Smooth muscle cell (in vitro differentiated cells): ENCODE measurements at regions not wholly inside any gene's neighbourhood (a gene's known extent, or its start where the extent isn't known, plus 50 kb on each side); places are given as distances from the start of the nearest gene placed in this dataset.

Experiments
- DNase-seq: peaks from one replicate; lab custom pipeline; 2025; ENCODE audit not compliant: unreplicated experiment; lab: John Stamatoyannopoulos, UW
- H2AFZ ChIP-seq: fragments of 200-600 bp; sonication (generic); 2 replicates; pipeline ENCODE4 v1.6.0; 2016; ENCODE audit warnings: antibody characterized with exemption, low read depth, mild to moderate bottlenecking
- H3F3A ChIP-seq: fragments of 200-600 bp; sonication (generic); 2 replicates; pipeline ENCODE4 v1.6.0; 2017; ENCODE audit warnings: antibody characterized with exemption, low read depth
- H3K27ac ChIP-seq: fragments of 200-600 bp; sonication (generic); 2 replicates; pipeline ENCODE4 v1.5.1; 2016; ENCODE audit warnings: low read depth, mild to moderate bottlenecking
- H3K27me3 ChIP-seq: fragments of 200-600 bp; sonication (generic); 2 replicates; pipeline ENCODE4 v1.6.1; 2016; ENCODE audit warnings: low read depth, mild to moderate bottlenecking
- H3K36me3 ChIP-seq: fragments of 200-600 bp; sonication (generic); 2 replicates; pipeline ENCODE4 v1.5.1; 2016; ENCODE audit warnings: low read depth
- H3K4me1 ChIP-seq: fragments of 200-600 bp; sonication (generic); 2 replicates; pipeline ENCODE4 v1.5.1; 2016; ENCODE audit warnings: low read depth
- H3K4me2 ChIP-seq: fragments of 200-600 bp; sonication (generic); 2 replicates; pipeline ENCODE4 v1.6.0; 2016; ENCODE audit warnings: mild to moderate bottlenecking
- H3K4me3 ChIP-seq: fragments of 200-600 bp; sonication (generic); 2 replicates; pipeline ENCODE4 v1.5.1; 2016; ENCODE audit warnings: mild to moderate bottlenecking
- H3K79me2 ChIP-seq: fragments of 200-600 bp; sonication (generic); 2 replicates; pipeline ENCODE4 v1.6.0; 2016; ENCODE audit warnings: low read depth, mild to moderate bottlenecking
- H3K9ac ChIP-seq: fragments of 200-600 bp; sonication (generic); 2 replicates; pipeline ENCODE4 v1.6.0; 2016; ENCODE audit warnings: low read depth
- H3K9me3 ChIP-seq: fragments of 200-600 bp; sonication (generic); replicated peaks from 2 replicates; pipeline ENCODE4 v1.5.1; 2016; ENCODE audit warnings: low read depth
- H4K20me1 ChIP-seq: fragments of 200-600 bp; sonication (generic); 2 replicates; pipeline ENCODE4 v1.6.0; 2016; ENCODE audit warnings: low read depth
- CTCF ChIP-seq: fragments of 200-600 bp; sonication (generic); IDR thresholded peaks from 2 replicates; pipeline ENCODE4 v1.5.1; 2017; ENCODE audit warnings: borderline replicate concordance, mild to moderate bottlenecking, antibody characterized with exemption; ENCODE audit not compliant: insufficient read depth, poor library complexity, severe bottlenecking
- WGBS: methylation state at CpG from one replicate; pipeline ENCODE4 v1.1.7; 2016; ENCODE audit warnings: low lambda C conversion rate; 5-methylcytosine and 5-hydroxymethylcytosine counted together

GRCh38 chr5:110075656-110076055 is 385.9 kb downstream of the MAN2A1 start:
- H3K4me1 ChIP-seq: no peaks in the 10 kb centered on the region
- H3K4me2 ChIP-seq: no peak overlapping the region
- H3K9me3 ChIP-seq: no peaks in the 10 kb centered on the region
- no peaks in the 10 kb centered on the region for H3F3A ChIP-seq
- DNase-seq: no peak
- H3K4me3 ChIP-seq: no peak overlapping the region
- no peaks in the 10 kb centered on the region for H3K36me3 ChIP-seq
- no peak overlapping the region for H3K27ac ChIP-seq
- 97% methylated on average over 1 of the region's 1 CpG for WGBS
- H4K20me1 ChIP-seq: no peaks in the 10 kb centered on the region
- H3K79me2 ChIP-seq: no peaks in the 10 kb centered on the region
- no peak overlapping the region for H3K9ac ChIP-seq
- no peak for TF ChIP-seq CTCF
- H3K27me3 ChIP-seq: no peaks in the 10 kb centered on the region
- no peak overlapping the region for H2AFZ ChIP-seq

- no peaks in the 10 kb centered on the region for H3K79me2 ChIP-seq
- no peaks in the 10 kb centered on the region for H3K4me1 ChIP-seq
- TF ChIP-seq CTCF: no peak
- no peaks in the 10 kb centered on the region for H4K20me1 ChIP-seq
- H3K27me3 ChIP-seq: no peaks in the 10 kb centered on the region
- H3K4me2 ChIP-seq: no peak overlapping the region
- no peaks in the 10 kb centered on the region for H3F3A ChIP-seq
- no peak overlapping the region for H2AFZ ChIP-seq
- no peak overlapping the region for H3K9ac ChIP-seq
- no peak overlapping the region for H3K4me3 ChIP-seq
- no peak overlapping the region for H3K27ac ChIP-seq
- no peaks in the 10 kb centered on the region for H3K36me3 ChIP-seq
- no peak for DNase-seq
- WGBS: 90% methylated on average over 3 of the region's 3 CpGs
- no peaks in the 10 kb centered on the region for H3K9me3 ChIP-seq
These were observed 387.4 kb downstream of the MAN2A1 start for GRCh38 chr5:110077147-110077546.

GRCh38 chr5:110082194-110082593 is 392.5 kb downstream of the MAN2A1 start:
- H3K27me3 ChIP-seq: no peaks in the 10 kb centered on the region
- peaks cover 3% of the 10 kb centered on the region for H3K4me1 ChIP-seq
- no peaks in the 10 kb centered on the region for H3K9me3 ChIP-seq
- H2AFZ ChIP-seq: no peak overlapping the region
- no peak overlapping the region for H3K9ac ChIP-seq
- no peaks in the 10 kb centered on the region for H3K36me3 ChIP-seq
- no peaks in the 10 kb centered on the region for H3K79me2 ChIP-seq
- no peak for DNase-seq
- TF ChIP-seq CTCF: no peak
- H4K20me1 ChIP-seq: no peaks in the 10 kb centered on the region
- H3K4me2 ChIP-seq: no peak overlapping the region
- H3K27ac ChIP-seq: no peak overlapping the region
- WGBS: 90% methylated on average over 3 of the region's 3 CpGs
- no peak overlapping the region for H3K4me3 ChIP-seq
- no peaks in the 10 kb centered on the region for H3F3A ChIP-seq

GRCh38 chr5:110082863-110083262 is 393.1 kb downstream of the MAN2A1 start:
- DNase-seq: no peak
- Histone ChIP-seq H3K27ac (no peak overlapping the region), H3K9ac (no peak overlapping the region), H3K4me3 (no peak overlapping the region), H3K36me3 (no peaks in the 10 kb centered on the region), H3K4me1 (peaks cover 3% of the 10 kb centered on the region), H3K4me2 (no peak overlapping the region), H4K20me1 (no peaks in the 10 kb centered on the region), H3K27me3 (no peaks in the 10 kb centered on the region), H3K79me2 (no peaks in the 10 kb centered on the region), H3K9me3 (no peaks in the 10 kb centered on the region), H2AFZ (no peak overlapping the region), H3F3A (no peaks in the 10 kb centered on the region)
- WGBS: 97% methylated on average over 2 of the region's 2 CpGs
- TF ChIP-seq CTCF: no peak
